ENCODE measurements at regions not wholly inside any gene's neighbourhood (a gene's known extent, or its start where the extent isn't known, plus 50 kb on each side); places are given as distances from the start of the nearest gene placed in this dataset.

DNA sequence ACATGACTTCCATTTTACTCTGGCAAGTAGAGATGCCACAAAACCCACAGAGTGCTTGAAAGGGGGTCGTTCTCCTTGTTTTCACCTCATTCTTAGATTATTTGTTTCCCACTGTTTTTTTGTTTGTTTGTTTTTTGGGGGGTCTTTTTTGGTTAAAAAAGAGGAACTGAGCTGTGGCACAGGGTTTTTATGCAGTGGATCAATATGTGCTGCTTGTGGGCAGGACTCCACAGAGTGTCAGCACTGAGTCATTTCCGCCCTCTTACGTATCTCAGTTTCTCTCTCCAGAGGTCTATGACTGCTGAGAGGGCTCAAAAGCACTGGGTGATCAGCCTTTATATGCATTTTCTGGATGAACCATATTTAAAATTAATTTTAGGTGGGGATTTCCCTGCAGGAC lies 268.1 kb upstream of the GRID2 start:
- no peak overlapping the region for H3K27ac Mint-ChIP-seq
- no peaks in the 10 kb centered on the region for H3K4me1 Mint-ChIP-seq
- POLR2A ChIA-PET: no interaction called here
- no peaks in the 10 kb centered on the region for H3K27me3 Mint-ChIP-seq
- DNase-seq (no peak), ATAC-seq (no peak)
- H3K4me3 Mint-ChIP-seq: no peak overlapping the region
- no peaks in the 10 kb centered on the region for H3K36me3 Mint-ChIP-seq
- peaks cover 0 to 27% (median 6%) of the 10 kb centered on the region in 9 donors for H3K9me3 Mint-ChIP-seq

DNA sequence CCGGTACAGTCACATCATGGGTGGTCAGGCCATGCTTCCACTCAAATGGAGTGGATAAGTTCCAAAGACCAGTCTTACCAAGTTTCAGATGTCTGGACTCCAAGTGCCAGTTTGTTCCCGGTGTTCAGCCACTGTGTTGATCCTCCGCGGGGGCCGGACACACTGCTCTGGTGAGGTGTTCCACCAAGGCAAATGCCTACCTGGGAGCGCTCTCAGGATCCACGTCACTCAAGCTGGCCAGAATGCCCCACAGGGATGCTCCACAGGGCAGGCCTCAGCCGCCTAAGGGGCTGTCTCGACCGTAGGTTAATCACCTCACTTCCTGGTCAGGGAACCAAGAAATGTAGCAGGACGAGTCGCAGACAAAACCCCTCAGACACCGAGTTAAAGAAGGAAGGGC lies 258.0 kb upstream of the GRID2 start:
- peak overlapping the region in 1 of 10 donors; percentile 15 for H3K4me3 Mint-ChIP-seq
- no peak overlapping the region for H3K27ac Mint-ChIP-seq
- peaks cover 0 to 9% (median 6%) of the 10 kb centered on the region in 9 donors for H3K9me3 Mint-ChIP-seq
- ATAC-seq (no peak), DNase-seq (no peak)
- POLR2A ChIA-PET: no interaction called here
- no peaks in the 10 kb centered on the region for H3K4me1 Mint-ChIP-seq
- H3K36me3 Mint-ChIP-seq: no peaks in the 10 kb centered on the region
- no peaks in the 10 kb centered on the region for H3K27me3 Mint-ChIP-seq

DNA sequence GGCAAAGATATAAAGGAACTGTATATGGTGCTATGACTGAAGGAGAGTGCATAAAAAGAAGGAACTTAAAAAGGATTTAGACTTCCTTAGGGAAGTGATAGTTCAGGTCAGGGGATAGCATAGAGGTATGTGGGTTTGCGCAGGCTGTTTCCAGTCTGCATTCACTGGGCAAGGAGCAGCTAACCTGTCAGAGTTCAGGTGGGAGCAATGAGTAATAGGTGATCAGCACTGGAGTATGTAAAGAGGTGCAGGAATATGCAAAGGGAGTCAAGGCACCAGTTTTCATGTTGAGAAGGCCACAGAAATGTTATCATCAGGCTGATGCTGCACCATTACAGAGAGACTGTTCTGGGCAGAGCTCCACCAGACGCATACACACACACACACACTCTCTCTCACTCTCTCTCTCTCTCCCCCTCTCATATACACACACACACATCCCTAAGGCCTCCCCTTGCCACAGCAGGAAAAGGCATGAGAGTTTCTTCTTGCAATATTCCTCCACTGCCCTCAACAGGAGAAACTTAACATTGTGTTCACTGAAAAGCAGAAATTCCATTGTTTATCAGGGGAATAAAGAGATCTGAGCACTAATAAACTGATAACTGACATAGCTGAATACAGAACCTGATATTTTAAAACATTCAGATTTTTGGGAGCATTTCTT lies 256.4 kb upstream of the GRID2 start:
- POLR2A ChIA-PET: no interaction called here
- Mint-ChIP-seq H3K27ac (no peak overlapping the region), H3K4me1 (no peaks in the 10 kb centered on the region), H3K4me3 (no peak overlapping the region), H3K36me3 (peaks cover 0 to 7% (median 0%) of the 10 kb centered on the region in 3 donors), H3K9me3 (peaks cover 0 to 16% (median 10%) of the 10 kb centered on the region in 9 donors), H3K27me3 (no peaks in the 10 kb centered on the region)
- DNase-seq (no peak), ATAC-seq (no peak)

DNA sequence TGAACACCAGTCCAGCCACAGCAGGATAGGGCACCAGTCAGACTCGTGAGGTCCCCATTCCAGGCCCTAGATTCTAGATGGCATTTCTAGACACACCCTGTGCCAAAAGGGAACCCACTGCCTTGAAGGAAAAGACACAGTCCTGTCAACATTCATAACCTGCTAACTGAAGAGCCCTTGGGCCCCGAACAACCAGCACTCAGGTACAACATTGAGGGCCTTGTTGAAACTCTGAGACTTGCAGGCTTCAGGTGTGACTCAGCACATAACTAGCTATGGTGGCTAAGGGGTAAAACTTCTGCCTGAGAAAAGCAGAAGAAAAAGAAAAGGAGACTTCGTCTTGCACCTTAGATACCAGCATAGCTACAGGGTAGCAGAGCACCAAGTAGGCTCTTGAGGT lies 252.9 kb upstream of the GRID2 start:
- peaks cover 5 to 38% (median 12%) of the 10 kb centered on the region in 9 donors for H3K9me3 Mint-ChIP-seq
- no peak overlapping the region for H3K4me3 Mint-ChIP-seq
- no peak for ATAC-seq
- no peak overlapping the region for H3K27ac Mint-ChIP-seq
- no peaks in the 10 kb centered on the region for H3K4me1 Mint-ChIP-seq
- H3K36me3 Mint-ChIP-seq: peaks cover 0 to 8% (median 0%) of the 10 kb centered on the region in 3 donors
- POLR2A ChIA-PET: no interaction called here
- H3K27me3 Mint-ChIP-seq: no peaks in the 10 kb centered on the region
- DNase-seq: no peak

DNA sequence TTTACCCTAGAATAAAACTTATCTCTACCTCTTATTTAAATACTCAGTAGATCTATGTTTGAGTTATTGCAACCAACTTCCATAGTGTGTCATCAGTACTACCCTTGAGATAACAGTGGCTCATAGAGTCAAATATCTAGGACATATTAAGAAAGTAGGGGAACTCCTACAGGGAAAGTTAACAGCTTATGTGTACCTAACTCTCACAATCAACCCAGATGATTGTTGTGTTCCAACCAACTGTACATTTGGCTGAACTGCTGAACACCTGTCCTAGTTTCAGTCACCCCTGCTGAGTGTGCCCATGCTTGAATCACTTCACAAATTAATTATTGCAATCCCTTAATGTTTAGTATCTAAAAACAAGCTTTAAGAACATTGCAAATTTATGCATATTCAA lies 244.2 kb upstream of the GRID2 start:
- Mint-ChIP-seq H3K4me3 (no peak overlapping the region), H3K27me3 (no peaks in the 10 kb centered on the region), H3K36me3 (no peaks in the 10 kb centered on the region), H3K4me1 (no peaks in the 10 kb centered on the region), H3K9me3 (peaks cover 0 to 13% (median 5%) of the 10 kb centered on the region in 9 donors), H3K27ac (no peak overlapping the region)
- ATAC-seq (no peak), DNase-seq (no peak)
- POLR2A ChIA-PET: no interaction called here

DNA sequence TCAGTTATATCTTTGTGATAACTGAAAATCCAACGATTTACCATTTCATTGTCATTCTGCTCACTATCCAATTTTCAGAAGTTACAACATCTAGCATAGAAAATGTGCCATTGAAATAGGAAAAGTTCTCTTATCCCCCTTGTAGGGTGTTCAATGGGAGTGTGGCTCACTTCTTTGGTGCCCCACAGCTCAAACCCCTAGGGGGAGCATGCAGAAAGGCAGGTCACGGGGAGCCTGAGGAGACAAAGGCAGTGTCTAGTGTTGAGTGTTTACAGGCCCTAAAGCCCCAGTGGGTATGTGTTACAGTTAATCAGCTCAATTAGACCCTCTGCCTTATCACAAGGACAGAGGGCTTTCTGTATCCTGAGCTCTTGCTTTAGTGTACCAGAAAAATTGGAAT lies 243.4 kb upstream of the GRID2 start:
- no peaks in the 10 kb centered on the region for H3K27me3 Mint-ChIP-seq
- ATAC-seq: no peak
- POLR2A ChIA-PET: no interaction called here
- no peak overlapping the region for H3K4me3 Mint-ChIP-seq
- H3K36me3 Mint-ChIP-seq: no peaks in the 10 kb centered on the region
- no peak overlapping the region for H3K27ac Mint-ChIP-seq
- no peak for DNase-seq
- H3K4me1 Mint-ChIP-seq: no peaks in the 10 kb centered on the region
- H3K9me3 Mint-ChIP-seq: peaks cover 0 to 13% (median 4%) of the 10 kb centered on the region in 9 donors

DNA sequence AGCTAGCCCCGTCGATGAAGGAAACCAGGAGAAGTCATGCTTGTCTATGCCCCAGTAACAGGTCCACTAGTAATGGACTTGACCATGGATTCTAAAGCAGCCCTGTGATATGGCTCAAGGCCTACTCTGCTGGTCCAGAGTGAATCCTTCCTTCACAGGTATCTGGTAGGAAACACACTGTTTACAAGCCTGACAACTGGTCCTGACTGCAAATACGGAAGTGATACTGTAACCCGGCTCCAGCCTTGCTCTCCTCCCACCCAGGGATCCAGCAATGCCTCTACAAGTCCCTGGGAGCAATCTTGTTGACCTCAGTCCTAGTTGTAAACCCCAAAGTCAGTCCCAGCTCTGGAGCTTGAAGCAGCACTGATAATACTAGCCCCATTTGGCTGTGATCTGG lies 239.2 kb upstream of the GRID2 start:
- ATAC-seq: no peak
- H3K4me3 Mint-ChIP-seq: no peak overlapping the region
- H3K27ac Mint-ChIP-seq: no peak overlapping the region
- H3K27me3 Mint-ChIP-seq: no peaks in the 10 kb centered on the region
- H3K36me3 Mint-ChIP-seq: peaks cover 0 to 5% (median 0%) of the 10 kb centered on the region in 3 donors
- DNase-seq: no peak
- POLR2A ChIA-PET: no interaction called here
- H3K9me3 Mint-ChIP-seq: peaks cover 3 to 26% (median 7%) of the 10 kb centered on the region in 9 donors
- no peaks in the 10 kb centered on the region for H3K4me1 Mint-ChIP-seq

DNA sequence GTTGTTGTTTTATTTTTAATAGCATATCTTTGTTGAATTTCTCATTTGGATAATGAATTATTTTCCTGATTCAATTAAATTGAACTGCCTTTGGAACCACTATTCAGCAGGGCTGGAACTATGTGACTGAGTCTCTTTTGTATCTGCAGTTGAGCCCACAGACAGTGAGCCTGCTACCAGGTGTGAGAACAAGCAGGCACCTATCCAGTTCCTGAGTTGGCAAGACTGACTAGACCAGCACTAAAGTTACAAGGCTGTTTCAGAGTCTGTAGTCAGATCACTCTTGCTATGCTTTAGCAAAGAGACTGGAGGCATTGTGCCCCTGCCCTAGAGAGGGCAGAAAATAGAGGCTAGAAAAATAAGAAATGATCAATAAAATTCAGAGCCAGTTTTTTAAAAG lies 237.3 kb upstream of the GRID2 start:
- DNase-seq (no peak), ATAC-seq (no peak)
- no peak overlapping the region for H3K4me3 Mint-ChIP-seq
- no peaks in the 10 kb centered on the region for H3K4me1 Mint-ChIP-seq
- POLR2A ChIA-PET: no interaction called here
- no peak overlapping the region for H3K27ac Mint-ChIP-seq
- H3K9me3 Mint-ChIP-seq: peaks cover 5 to 36% (median 11%) of the 10 kb centered on the region in 9 donors
- peaks cover 0 to 7% (median 0%) of the 10 kb centered on the region in 3 donors for H3K36me3 Mint-ChIP-seq
- H3K27me3 Mint-ChIP-seq: no peaks in the 10 kb centered on the region

DNA sequence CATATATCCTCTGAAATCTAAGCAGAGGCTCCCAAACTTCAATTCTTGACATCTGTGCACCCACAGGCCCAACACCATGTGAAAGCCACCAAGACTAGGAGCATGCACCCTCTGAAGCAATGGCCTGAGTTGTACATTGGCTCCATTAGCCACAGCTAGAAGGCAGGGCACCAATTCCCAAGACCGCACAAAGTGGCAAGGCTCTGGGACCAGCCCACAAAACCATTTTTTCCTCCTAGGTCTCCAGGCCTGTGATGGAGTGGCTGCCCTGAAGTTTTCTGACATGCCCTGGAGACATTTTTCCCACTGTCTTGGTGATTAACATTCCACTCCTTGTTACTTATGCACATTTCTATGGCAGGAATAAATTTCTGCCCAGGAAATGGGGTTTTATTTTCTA lies 232.2 kb upstream of the GRID2 start:
- Mint-ChIP-seq H3K4me1 (no peaks in the 10 kb centered on the region), H3K4me3 (no peak overlapping the region), H3K36me3 (peaks cover 0 to 7% (median 0%) of the 10 kb centered on the region in 3 donors), H3K27me3 (no peaks in the 10 kb centered on the region), H3K27ac (no peak overlapping the region), H3K9me3 (peaks cover 8 to 44% (median 24%) of the 10 kb centered on the region in 9 donors)
- ATAC-seq (no peak), DNase-seq (no peak)
- POLR2A ChIA-PET: no interaction called here

DNA sequence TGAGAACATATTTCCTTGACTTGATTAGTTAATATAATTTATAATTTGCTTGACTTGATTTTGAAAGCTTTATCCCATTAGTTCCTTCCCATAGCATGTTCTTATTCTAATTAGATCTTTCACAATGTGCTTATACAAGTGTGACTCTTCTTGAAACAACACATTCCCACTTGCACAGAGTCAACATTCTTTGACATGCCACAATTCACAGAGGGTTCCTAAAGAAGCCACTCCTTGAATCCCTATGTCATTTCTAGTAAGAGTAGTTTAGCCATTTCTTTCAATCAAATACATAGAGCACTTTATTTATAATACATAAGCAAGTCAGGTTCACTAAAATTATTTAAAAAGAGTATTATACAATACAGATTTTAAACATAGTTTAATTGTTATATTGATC lies 228.9 kb upstream of the GRID2 start:
- no peaks in the 10 kb centered on the region for H3K36me3 Mint-ChIP-seq
- no peaks in the 10 kb centered on the region for H3K4me1 Mint-ChIP-seq
- POLR2A ChIA-PET: no interaction called here
- H3K4me3 Mint-ChIP-seq: no peak overlapping the region
- H3K9me3 Mint-ChIP-seq: peaks cover 5 to 32% (median 19%) of the 10 kb centered on the region in 9 donors
- DNase-seq (no peak), ATAC-seq (no peak)
- no peaks in the 10 kb centered on the region for H3K27me3 Mint-ChIP-seq
- H3K27ac Mint-ChIP-seq: no peak overlapping the region

DNA sequence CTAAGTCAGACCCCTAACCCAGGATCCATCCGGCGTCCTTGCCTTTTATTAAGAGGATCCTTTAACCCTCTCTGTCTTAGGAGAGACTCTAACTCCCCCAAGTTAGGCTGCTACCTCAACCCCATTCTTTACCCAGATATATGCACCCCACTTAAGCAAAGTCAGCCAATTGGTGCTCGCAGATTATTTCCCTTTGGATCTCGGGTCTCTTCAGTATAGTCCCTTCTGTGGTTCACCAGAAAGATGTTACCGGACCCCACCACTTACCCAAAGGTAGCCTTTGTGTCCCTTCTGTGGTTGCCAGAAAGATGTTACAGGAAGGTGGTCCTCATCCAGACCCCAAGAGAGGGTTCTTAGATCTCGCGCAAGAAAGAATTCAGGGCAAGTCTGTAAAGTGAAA lies 212.9 kb upstream of the GRID2 start:
- Mint-ChIP-seq H3K9me3 (peaks cover 2 to 36% (median 9%) of the 10 kb centered on the region in 9 donors), H3K36me3 (no peaks in the 10 kb centered on the region), H3K27me3 (no peaks in the 10 kb centered on the region), H3K27ac (no peak overlapping the region), H3K4me1 (no peaks in the 10 kb centered on the region), H3K4me3 (no peak overlapping the region)
- no peak for ATAC-seq
- no peak for DNase-seq
- POLR2A ChIA-PET: no interaction called here

DNA sequence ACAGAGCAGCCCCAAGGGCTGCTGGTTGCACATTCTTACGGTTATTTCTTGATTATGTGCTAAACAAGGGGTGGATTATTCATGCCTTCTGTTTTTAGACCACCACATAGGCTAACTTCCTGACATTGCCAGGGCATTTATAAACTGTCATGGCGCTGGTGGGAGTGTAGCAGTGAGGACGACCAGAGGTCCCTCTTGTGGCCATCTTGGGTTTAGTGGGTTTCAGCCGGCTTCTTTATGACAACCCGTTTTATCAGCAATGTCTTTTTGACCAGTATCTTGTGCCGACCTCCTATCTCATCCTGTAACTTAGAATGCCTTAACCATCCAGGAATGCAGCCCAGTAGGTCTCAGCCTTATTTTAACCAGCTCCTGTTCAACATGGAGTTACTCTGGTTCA lies 212.4 kb upstream of the GRID2 start:
- Mint-ChIP-seq H3K4me3 (no peak overlapping the region), H3K27me3 (no peaks in the 10 kb centered on the region), H3K36me3 (no peaks in the 10 kb centered on the region), H3K9me3 (peaks cover 2 to 36% (median 9%) of the 10 kb centered on the region in 9 donors), H3K27ac (no peak overlapping the region), H3K4me1 (no peaks in the 10 kb centered on the region)
- POLR2A ChIA-PET: no interaction called here
- DNase-seq (no peak), ATAC-seq (no peak)

DNA sequence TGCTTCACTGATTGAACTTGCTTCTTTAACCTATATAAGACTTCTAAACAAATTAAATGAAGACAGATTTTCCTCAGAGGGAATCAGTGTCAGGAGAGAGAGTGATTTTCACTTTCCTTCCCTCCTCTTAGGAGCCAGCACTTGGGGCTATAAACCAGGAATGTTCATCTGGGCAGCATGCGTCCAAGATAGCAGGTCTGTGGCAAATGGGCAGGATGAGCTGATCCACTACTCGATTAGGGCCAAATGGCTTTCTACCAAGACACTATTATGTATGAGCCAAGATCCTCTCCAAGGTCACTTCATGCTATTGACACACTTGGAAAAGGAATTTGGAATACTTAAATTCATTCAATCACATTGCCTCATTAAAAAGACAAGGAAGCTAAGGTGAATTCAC lies 203.9 kb upstream of the GRID2 start:
- H3K4me3 Mint-ChIP-seq: no peak overlapping the region
- H3K9me3 Mint-ChIP-seq: peaks cover 0 to 22% (median 3%) of the 10 kb centered on the region in 9 donors
- H3K27me3 Mint-ChIP-seq: no peaks in the 10 kb centered on the region
- H3K4me1 Mint-ChIP-seq: no peaks in the 10 kb centered on the region
- POLR2A ChIA-PET: no interaction called here
- H3K36me3 Mint-ChIP-seq: no peaks in the 10 kb centered on the region
- no peak for DNase-seq
- no peak for ATAC-seq
- no peak overlapping the region for H3K27ac Mint-ChIP-seq

DNA sequence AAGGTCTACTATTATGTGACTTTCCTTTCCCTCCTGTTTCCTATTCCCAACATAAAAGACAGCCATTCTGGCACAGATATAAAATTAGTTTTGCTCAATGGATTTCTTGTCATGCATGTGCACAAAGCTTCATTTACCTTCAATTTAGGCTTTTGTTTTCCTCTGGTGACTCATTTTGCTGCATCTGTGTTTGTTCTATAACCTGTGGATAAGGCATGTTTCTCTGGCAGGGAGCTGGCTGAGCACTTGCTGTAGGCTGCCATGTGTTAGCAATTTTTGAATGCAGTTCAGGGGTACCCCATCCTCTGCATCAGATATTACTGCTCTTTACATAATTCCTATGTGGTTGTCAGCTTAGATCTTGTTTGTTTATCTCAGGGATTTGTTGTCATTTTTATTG lies 202.8 kb upstream of the GRID2 start:
- H3K27me3 Mint-ChIP-seq: no peaks in the 10 kb centered on the region
- H3K4me1 Mint-ChIP-seq: no peaks in the 10 kb centered on the region
- no peak overlapping the region for H3K4me3 Mint-ChIP-seq
- DNase-seq (no peak), ATAC-seq (no peak)
- H3K9me3 Mint-ChIP-seq: peaks cover 0 to 25% (median 3%) of the 10 kb centered on the region in 9 donors
- POLR2A ChIA-PET: no interaction called here
- no peak overlapping the region for H3K27ac Mint-ChIP-seq
- no peaks in the 10 kb centered on the region for H3K36me3 Mint-ChIP-seq
